DND-41 (cell line): ENCODE measurements at regions not wholly inside any gene's neighbourhood (a gene's known extent, or its start where the extent isn't known, plus 50 kb on each side); places are given as distances from the start of the nearest gene placed in this dataset.

Experiments
- ATAC-seq: fragments of 200-7000 bp; cut with Tn5 transposase; 3 replicates; pipeline ENCODE4 v1.9.1; 2021; ENCODE audit warnings: low read depth; ENCODE audit not compliant: insufficient read depth
- DNase-seq: peaks from one replicate; pipeline ENCODE4 v3.0.0-alpha.2; 2020
- H2AFZ ChIP-seq: 2 replicates; pipeline ENCODE4 v1.6.0; 2012; ENCODE audit warnings: low read depth, low read length
- H3K27ac ChIP-seq: 2 replicates; pipeline ENCODE4 v1.5.1; 2012; ENCODE audit warnings: low read length, inconsistent platforms
- H3K27me3 ChIP-seq: fragments of 200-600 bp; sonication (generic); 2 replicates; pipeline ENCODE4 v1.6.0; 2012; ENCODE audit warnings: low read length, mild to moderate bottlenecking, inconsistent platforms; ENCODE audit not compliant: insufficient read depth, poor library complexity
- H3K36me3 ChIP-seq: 2 replicates; pipeline ENCODE4 v1.5.1; 2012; ENCODE audit warnings: low read length, inconsistent platforms; ENCODE audit not compliant: insufficient read depth
- H3K4me1 ChIP-seq: 2 replicates; pipeline ENCODE4 v1.5.1; 2012; ENCODE audit warnings: mild to moderate bottlenecking, low read length; ENCODE audit not compliant: insufficient read depth
- H3K4me2 ChIP-seq: 2 replicates; pipeline ENCODE4 v1.6.0; 2012; ENCODE audit warnings: mild to moderate bottlenecking, moderate library complexity, low read length, inconsistent platforms; ENCODE audit not compliant: insufficient read depth
- H3K4me3 ChIP-seq, 2 experiments: fragments of 200-600 bp in 1 of 2; shearing (Covaris generic) in 1 of 2; 2 replicates each; pipeline ENCODE4 v1.5.1; 2012 to 2016; ENCODE audit warnings: inconsistent platforms in 2 of 2, low read length in 2 of 2, mild to moderate bottlenecking in 2 of 2, low read depth in 1 of 2, moderate library complexity in 1 of 2
- H3K79me2 ChIP-seq: 2 replicates; pipeline ENCODE4 v1.6.0; 2012; ENCODE audit warnings: low read length, inconsistent platforms; ENCODE audit not compliant: insufficient read depth
- H3K9ac ChIP-seq: 2 replicates; pipeline ENCODE4 v1.6.0; 2012; ENCODE audit warnings: low read depth, mild to moderate bottlenecking, inconsistent platforms, low read length, moderate library complexity
- H3K9me3 ChIP-seq: 2 replicates; pipeline ENCODE4 v1.5.1; 2012; ENCODE audit warnings: low read length, moderate library complexity, mild to moderate bottlenecking, inconsistent platforms; ENCODE audit not compliant: insufficient read depth, severe bottlenecking
- H4K20me1 ChIP-seq: 2 replicates; pipeline ENCODE4 v1.6.0; 2012; ENCODE audit warnings: low read length; ENCODE audit not compliant: insufficient read depth
- CTCF ChIP-seq: IDR thresholded peaks from 2 replicates; pipeline ENCODE4 v1.5.1; 2012; ENCODE audit warnings: borderline replicate concordance, low read length, moderate library complexity, mild to moderate bottlenecking; ENCODE audit not compliant: poor library complexity, severe bottlenecking; ENCODE audit errors: extremely low read depth
- EZH2 ChIP-seq: IDR thresholded peaks from 3 replicates; pipeline ENCODE4 v1.6.1; 2012; ENCODE audit warnings: borderline replicate concordance, low read depth, mild to moderate bottlenecking, moderate library complexity, low read length, inconsistent platforms; ENCODE audit not compliant: severe bottlenecking

- Histone ChIP-seq H2AFZ (no peak overlapping the region), H3K4me2 (no peak overlapping the region), H3K27ac (no peak overlapping the region), H3K79me2 (no peaks in the 10 kb centered on the region), H3K4me3 (no peak overlapping the region), H3K27me3 (no peaks in the 10 kb centered on the region), H4K20me1 (no peaks in the 10 kb centered on the region), H3K4me1 (no peaks in the 10 kb centered on the region), H3K36me3 (no peaks in the 10 kb centered on the region), H3K9ac (no peak overlapping the region), H3K9me3 (no peaks in the 10 kb centered on the region)
- TF ChIP-seq EZH2 (no peak), CTCF (no peak)
- ATAC-seq = no peak
- DNase-seq = no peak
These were observed 276.7 kb downstream of the RASSF9 start for GRCh38 chr12:85559536-85559935.

DNA sequence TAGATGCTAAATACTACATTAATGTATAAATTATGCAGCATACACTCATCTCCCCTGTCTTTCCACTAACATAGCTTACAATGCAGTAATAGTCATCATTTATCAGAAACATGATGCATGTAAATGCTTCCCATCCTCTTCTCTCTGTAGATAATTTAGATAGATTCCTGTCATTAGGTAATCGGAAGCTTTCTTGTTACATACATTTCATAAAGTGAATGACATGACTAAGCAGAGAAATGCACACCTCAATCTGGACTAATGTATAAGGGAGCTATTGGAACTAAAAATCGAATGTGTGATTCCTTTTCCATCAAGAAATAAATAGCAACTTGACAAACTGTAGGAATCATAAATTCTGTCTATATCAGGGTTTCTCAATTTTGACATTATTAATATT lies 273.4 kb downstream of the RASSF9 start:
- Histone ChIP-seq H3K4me1 (no peaks in the 10 kb centered on the region), H3K27me3 (no peaks in the 10 kb centered on the region), H3K27ac (no peak overlapping the region), H3K4me3 (no peak overlapping the region), H3K36me3 (no peaks in the 10 kb centered on the region), H2AFZ (no peak overlapping the region), H3K9me3 (no peaks in the 10 kb centered on the region), H3K9ac (no peak overlapping the region), H3K79me2 (no peaks in the 10 kb centered on the region), H4K20me1 (no peaks in the 10 kb centered on the region), H3K4me2 (no peak overlapping the region)
- TF ChIP-seq CTCF (no peak), EZH2 (no peak)
- DNase-seq = no peak
- no peak for ATAC-seq

DNA sequence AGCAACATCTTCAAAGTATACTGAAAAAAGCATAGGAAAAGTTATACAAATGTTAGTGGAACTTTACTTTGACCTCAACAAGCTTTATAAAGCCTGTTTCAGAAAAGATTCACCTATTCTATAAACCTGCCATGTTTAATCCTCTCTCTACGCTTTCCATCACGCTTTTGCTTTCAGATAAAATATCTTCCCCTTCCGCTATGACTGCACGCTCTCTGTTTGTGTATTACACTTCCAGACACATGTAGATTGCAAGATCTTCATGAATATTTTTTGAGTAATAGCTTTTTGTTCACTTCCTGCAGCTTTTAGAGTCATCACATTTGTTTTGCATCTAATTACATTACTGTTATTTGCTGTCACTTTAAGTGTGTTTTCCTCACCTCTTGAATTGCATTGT lies 271.4 kb downstream of the RASSF9 start:
- DNase-seq = no peak
- no peaks in the 10 kb centered on the region for H3K4me1 ChIP-seq
- no peak for TF ChIP-seq CTCF
- TF ChIP-seq EZH2 = no peak
- no peak overlapping the region for H3K4me2 ChIP-seq
- ATAC-seq = no peak
- no peaks in the 10 kb centered on the region for H3K9me3 ChIP-seq
- H3K27ac ChIP-seq = no peak overlapping the region
- no peaks in the 10 kb centered on the region for H3K27me3 ChIP-seq
- H3K79me2 ChIP-seq = no peaks in the 10 kb centered on the region
- H2AFZ ChIP-seq = no peak overlapping the region
- H3K4me3 ChIP-seq = no peak overlapping the region
- H4K20me1 ChIP-seq = no peaks in the 10 kb centered on the region
- no peak overlapping the region for H3K9ac ChIP-seq
- no peaks in the 10 kb centered on the region for H3K36me3 ChIP-seq

DNA sequence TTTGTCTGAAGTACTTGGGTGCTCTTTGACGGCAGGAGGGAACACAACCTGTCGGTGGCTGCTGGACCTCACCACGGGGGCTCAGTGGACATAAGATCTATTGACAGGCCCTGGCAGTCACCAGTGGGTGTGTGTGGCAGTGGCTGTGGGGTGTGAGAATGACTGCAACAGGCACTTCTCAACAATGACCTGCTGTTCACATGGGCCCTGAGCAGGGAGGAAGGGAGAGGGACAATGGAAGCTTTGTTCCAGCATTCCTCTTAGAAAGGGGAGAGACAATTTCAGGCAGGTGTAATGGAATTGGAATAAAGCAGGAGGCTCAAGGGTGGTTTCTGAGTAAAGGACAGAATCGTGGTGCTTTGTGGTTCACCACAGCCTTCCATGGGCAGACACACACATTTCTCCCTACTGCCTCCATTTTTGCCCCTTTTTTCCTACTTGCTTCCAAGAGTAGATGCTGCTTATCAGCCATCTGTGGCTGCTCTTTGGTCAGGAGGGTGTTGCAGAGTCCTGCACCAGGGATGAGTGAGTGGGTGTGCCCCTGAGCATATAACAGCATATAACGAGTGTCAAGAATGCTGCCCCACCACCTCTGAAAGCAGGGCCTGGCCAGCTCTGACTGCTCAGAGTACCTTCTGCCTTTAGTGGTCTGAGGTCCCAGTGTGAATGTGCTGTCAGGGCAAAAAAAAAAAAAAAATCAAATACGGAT lies 267.7 kb downstream of the RASSF9 start:
- Histone ChIP-seq H4K20me1 (no peaks in the 10 kb centered on the region), H3K79me2 (no peaks in the 10 kb centered on the region), H3K4me1 (no peaks in the 10 kb centered on the region), H3K9me3 (no peaks in the 10 kb centered on the region), H3K36me3 (no peaks in the 10 kb centered on the region), H3K27me3 (no peaks in the 10 kb centered on the region), H3K4me3 (no peak overlapping the region), H3K4me2 (no peak overlapping the region), H3K9ac (no peak overlapping the region), H2AFZ (no peak overlapping the region; the same call in 1 of the 2 replicates), H3K27ac (no peak overlapping the region)
- ATAC-seq (no peak), DNase-seq (no peak)
- TF ChIP-seq CTCF (no peak), EZH2 (no peak)
